GM19099 (cell line): ENCODE measurements at regions not wholly inside any gene's neighbourhood (a gene's known extent, or its start where the extent isn't known, plus 50 kb on each side); places are given as distances from the start of the nearest gene placed in this dataset.

Experiments
- POLR2A ChIP-seq: IDR thresholded peaks from 3 replicates; pipeline ENCODE4 v1.6.1; 2011; ENCODE audit warnings: low read depth; ENCODE audit not compliant: insufficient read length; ENCODE audit errors: extremely low read depth

DNA sequence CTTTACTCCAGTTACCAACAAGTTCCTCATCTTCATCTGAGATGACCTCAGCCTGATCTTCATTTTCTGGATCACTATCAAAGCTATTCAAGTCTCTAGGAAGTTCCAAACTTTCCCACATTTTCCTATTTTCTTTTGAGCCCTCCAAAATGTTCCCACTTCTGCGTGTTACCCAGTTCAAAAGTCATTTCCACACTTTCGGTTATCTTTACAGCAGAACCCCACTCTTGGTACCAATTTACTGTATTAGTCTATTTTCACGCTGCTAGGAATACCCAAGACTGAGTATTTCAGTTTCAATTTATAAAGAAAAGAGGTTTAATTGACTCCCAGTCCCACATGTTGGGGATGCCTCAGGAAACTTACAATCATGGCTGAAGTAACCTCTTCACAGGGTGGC lies 274.3 kb downstream of the FGF9 start:
- no peak for TF ChIP-seq POLR2A

GRCh38 chr13:21946964-21947363 lies 276.1 kb downstream of the FGF9 start:
- no peak for TF ChIP-seq POLR2A

GRCh38 chr13:21948769-21949474 lies 278.0 kb downstream of the FGF9 start:
- no peak for TF ChIP-seq POLR2A

- no peak for TF ChIP-seq POLR2A
These were observed 279.1 kb downstream of the FGF9 start for GRCh38 chr13:21949818-21950429.

DNA sequence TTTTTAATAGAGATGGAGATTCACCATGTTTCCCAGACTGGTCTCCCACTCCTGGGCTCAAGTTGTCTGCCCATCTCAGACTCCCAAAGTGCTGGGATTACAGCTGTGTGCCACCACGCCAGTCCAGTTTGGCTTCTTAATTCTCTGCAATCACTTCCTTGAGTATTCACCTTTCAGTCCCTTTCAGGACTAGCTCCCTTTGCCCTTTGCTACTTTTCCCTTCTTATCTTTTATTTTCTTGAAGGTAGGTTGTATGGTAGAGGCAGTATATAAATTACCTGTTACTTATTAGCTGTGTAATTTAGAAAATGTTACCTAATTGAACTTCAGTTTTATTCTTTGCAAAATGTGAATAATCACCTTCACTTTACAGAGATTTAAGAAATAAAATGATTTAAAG lies 285.8 kb downstream of the FGF9 start:
- no peak for TF ChIP-seq POLR2A

GRCh38 chr13:21957833-21958232 lies 287.0 kb downstream of the FGF9 start:
- no peak for TF ChIP-seq POLR2A

DNA sequence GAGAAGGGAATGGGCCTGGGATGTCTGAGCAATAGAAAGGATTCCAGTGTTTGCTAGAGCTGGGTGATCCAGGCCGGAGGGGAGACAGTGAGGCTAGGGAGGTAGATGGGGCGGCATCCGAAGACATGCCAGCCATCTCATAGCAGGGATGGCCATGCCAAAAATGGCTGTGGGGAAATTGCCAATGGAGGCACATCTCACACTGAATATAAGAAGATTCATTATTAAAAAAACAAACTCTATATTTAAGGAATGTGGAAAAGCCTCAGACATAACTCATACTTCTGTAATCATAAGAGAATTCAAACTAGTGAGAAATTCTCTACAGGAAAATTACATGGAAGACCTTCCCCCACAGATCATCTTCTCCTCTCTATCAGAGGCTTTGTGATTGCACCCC lies 289.2 kb downstream of the FGF9 start:
- no peak for TF ChIP-seq POLR2A

- TF ChIP-seq POLR2A, result no peak
These were observed 293.8 kb downstream of the FGF9 start for GRCh38 chr13:21964686-21965085.

- TF ChIP-seq POLR2A, result no peak
These were observed 294.2 kb downstream of the FGF9 start for GRCh38 chr13:21965095-21965494.

DNA sequence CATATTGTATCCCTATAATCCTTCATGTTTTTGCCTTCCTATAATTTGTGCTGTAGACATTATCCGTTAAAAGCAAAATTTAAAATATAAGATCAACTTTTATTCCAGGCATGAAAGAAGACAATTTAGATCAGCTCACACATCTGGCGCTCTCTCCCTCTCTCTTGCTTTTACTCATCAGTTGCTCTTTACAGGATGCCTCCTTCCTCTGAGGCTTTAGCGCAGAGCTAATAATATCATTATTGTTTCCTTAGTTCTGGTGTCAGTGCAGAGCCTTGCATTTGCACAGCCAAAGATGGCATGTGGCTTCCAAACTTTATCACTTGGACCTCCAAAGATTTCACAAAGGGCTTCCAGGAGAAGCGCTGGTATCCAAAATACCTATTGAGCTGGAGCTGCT lies 295.1 kb downstream of the FGF9 start:
- no peak for TF ChIP-seq POLR2A

DNA sequence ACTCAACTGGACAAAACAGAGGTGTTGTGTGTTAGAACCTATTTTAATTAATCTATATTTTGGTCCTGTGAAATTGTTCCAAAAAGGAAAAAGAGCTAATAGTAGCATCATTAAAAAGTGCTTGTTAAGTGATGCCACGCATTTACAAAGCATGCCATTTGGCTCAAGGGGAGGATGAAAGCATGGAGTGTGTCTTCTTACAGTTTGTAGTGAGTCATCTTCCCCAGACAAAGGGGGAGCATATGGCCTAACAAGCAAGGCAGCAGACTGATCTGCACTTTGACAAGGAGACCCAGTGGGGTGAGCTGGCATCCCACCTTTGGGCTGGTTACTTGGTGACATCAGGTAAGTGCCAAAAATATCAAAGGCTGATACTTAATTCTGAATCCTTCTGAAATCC lies 297.0 kb downstream of the FGF9 start:
- TF ChIP-seq POLR2A, result no peak

- no peak for TF ChIP-seq POLR2A
These were observed 299.3 kb downstream of the FGF9 start for GRCh38 chr13:21970172-21970571.

DNA sequence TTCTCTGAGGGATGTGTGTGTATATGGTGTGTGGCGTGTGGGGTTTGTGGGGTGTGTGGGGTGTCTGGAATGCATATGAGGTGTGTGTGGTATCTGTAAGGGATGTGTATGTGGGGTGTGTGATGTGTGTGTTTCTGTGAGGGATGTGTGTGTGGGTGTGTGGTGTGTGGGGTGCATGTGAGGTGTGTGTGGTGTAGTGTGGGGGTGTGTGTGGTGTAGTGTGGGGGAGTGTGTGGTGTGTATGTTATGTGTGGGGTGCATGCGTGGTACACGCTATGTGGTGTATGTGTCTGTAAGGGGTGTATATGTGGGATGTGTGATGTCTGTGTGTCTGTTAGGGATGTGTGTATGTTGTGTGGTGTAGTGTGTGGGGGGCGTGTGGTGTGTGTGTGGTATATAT lies 300.0 kb downstream of the FGF9 start:
- TF ChIP-seq POLR2A, result no peak

GRCh38 chr13:21971662-21972621 lies 301.1 kb downstream of the FGF9 start:
- no peak for TF ChIP-seq POLR2A

DNA sequence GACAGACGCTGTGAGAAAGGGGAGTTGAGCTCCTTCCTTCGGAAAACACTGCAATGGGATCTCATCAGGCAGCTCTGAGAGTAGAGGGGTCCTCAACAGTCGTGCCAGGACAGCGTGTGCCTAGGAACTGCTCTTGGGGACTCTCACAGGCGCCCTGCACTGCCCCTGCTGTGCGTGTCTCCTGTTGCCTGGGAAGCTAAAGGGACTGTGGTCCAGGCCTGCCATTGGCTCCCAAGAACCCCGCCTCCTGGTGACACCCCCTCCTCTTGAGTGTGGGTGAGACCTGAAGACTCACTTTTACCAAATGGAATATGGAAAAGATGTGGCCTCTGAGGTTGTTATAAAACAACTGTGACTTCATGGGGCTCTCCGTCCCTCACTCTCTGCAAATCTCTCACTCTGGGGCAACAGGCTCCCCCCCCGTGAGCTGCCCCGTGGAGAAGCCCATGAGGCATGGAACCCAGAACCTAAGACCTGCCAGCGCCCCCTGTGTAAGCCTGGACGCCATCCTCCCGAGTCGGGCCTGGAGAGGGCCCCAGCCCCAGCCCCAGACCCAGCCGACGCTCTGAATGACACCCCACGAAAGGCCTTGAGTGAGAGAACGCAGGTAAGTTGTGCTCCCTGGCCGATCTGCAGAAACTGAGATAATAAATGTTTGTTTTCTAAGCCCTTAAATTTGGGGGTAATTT lies 302.7 kb downstream of the FGF9 start:
- TF ChIP-seq POLR2A, result no peak
